OCI-LY1 (cell line): ENCODE measurements at regions not wholly inside any gene's neighbourhood (a gene's known extent, or its start where the extent isn't known, plus 50 kb on each side); places are given as distances from the start of the nearest gene placed in this dataset.

Experiments used
- H2AFZ ChIP-seq: fragments of 200-600 bp; sonication (generic), shearing (Covaris generic); 2 replicates; pipeline ENCODE4 v1.6.0; 2014; ENCODE audit warnings: antibody characterized with exemption, mild to moderate bottlenecking, low read length
- H3F3A ChIP-seq: fragments of 200-600 bp; sonication (generic), shearing (Covaris generic); 2 replicates; pipeline ENCODE4 v1.6.0; 2014; ENCODE audit warnings: mild to moderate bottlenecking, antibody characterized with exemption, low read length, moderate library complexity; ENCODE audit not compliant: insufficient read depth
- H3K27ac ChIP-seq: fragments of 200-600 bp; sonication (generic); 2 replicates; pipeline ENCODE4 v1.5.1; 2014; ENCODE audit warnings: low read length, mixed run types, mild to moderate bottlenecking, low read depth; ENCODE audit not compliant: poor library complexity, severe bottlenecking
- H3K27me3 ChIP-seq: fragments of 200-600 bp; sonication (generic); 2 replicates; pipeline ENCODE4 v1.6.0; 2014; ENCODE audit warnings: antibody characterized with exemption, mild to moderate bottlenecking, low read length, moderate library complexity; ENCODE audit not compliant: insufficient read depth
- H3K36me3 ChIP-seq: fragments of 200-600 bp; sonication (generic); 2 replicates; pipeline ENCODE4 v1.6.1; 2014; ENCODE audit warnings: mild to moderate bottlenecking, antibody characterized with exemption, low read length, moderate library complexity, mixed read lengths; ENCODE audit not compliant: insufficient read depth
- H3K4me1 ChIP-seq: fragments of 200-600 bp; sonication (generic); 2 replicates; pipeline ENCODE4 v1.5.1; 2014; ENCODE audit warnings: mild to moderate bottlenecking, low read length, moderate library complexity; ENCODE audit not compliant: insufficient read depth, severe bottlenecking
- H3K4me2 ChIP-seq: fragments of 200-600 bp; sonication (generic), shearing (Covaris generic); 2 replicates; pipeline ENCODE4 v1.6.1; 2014; ENCODE audit warnings: low read length
- H3K4me3 ChIP-seq: fragments of 200-600 bp; sonication (generic); 2 replicates; pipeline ENCODE4 v1.5.1; 2014; ENCODE audit warnings: low read length, low read depth, mild to moderate bottlenecking, mixed read lengths; ENCODE audit not compliant: poor library complexity, severe bottlenecking
- H3K79me2 ChIP-seq: fragments of 200-600 bp; shearing (Covaris generic); 2 replicates; pipeline ENCODE4 v1.6.1; 2016; ENCODE audit warnings: mixed run types, low read length, mixed read lengths; ENCODE audit not compliant: insufficient read depth
- H3K9ac ChIP-seq: fragments of 200-600 bp; sonication (generic), shearing (Covaris generic); 2 replicates; pipeline ENCODE4 v1.6.1; 2014; ENCODE audit warnings: mild to moderate bottlenecking, low read length, mixed read lengths
- H3K9me2 ChIP-seq: fragments of 200-600 bp; sonication (generic), shearing (Covaris generic); 2 replicates; pipeline ENCODE4 v1.6.1; 2014; ENCODE audit warnings: low read depth, mild to moderate bottlenecking, low read length, mixed read lengths
- H3K9me3 ChIP-seq: fragments of 200-600 bp; shearing (Covaris generic); 2 replicates; pipeline ENCODE4 v1.6.1; 2014; ENCODE audit warnings: low read length, mixed read lengths
- H4K20me1 ChIP-seq: fragments of 200-600 bp; sonication (generic), shearing (Covaris generic); 2 replicates; pipeline ENCODE4 v1.6.0; 2016; ENCODE audit warnings: mild to moderate bottlenecking, low read length; ENCODE audit not compliant: insufficient read depth
- EZH2 ChIP-seq: fragments of 200-600 bp; sonication (generic), shearing (Covaris generic); IDR thresholded peaks from 2 replicates; pipeline ENCODE4 v1.8.0; 2017; ENCODE audit warnings: borderline replicate concordance, mixed run types, mild to moderate bottlenecking, antibody characterized with exemption, low read length, moderate library complexity, mixed read lengths
- TF ChIP-seq, protein P1 (sequence below): fragments of 200-600 bp; sonication (generic), shearing (Covaris generic); IDR thresholded peaks from 2 replicates; pipeline ENCODE4 v1.5.1; 2017; ENCODE audit warnings: mild to moderate bottlenecking, antibody characterized with exemption, low read length, moderate library complexity, mixed read lengths

DNA sequence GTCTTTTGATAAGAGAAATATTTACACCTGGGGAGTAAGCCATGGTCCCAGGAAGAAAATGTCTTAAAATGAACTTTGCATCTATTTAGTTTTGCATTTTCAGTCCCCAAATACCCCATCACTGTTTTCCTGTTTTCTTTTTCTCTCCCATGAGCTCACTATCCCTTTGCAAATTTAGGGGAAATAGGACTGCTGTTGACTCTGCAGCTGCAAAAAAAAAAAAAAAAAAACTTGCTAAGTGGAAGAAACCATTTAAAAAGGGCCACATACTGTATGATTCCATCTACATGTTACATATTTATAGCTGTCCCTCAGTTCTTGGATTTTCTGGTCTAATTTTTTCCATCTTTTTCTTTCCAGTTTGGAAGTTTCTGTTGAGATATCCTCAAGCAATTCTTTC is 98.2 kb upstream of the SERP2 start:
- Histone ChIP-seq H3K4me1 (peaks cover 84% of the 10 kb centered on the region), H3K4me2 (peak overlapping the region; percentile 69), H3K79me2 (no peaks in the 10 kb centered on the region), H3K9me3 (no peaks in the 10 kb centered on the region), H3K36me3 (no peaks in the 10 kb centered on the region), H3K9me2 (no peaks in the 10 kb centered on the region), H3K27ac (peak overlapping the region; percentile 99), H3K27me3 (no peaks in the 10 kb centered on the region), H3F3A (no peaks in the 10 kb centered on the region), H2AFZ (no peak overlapping the region), H4K20me1 (no peaks in the 10 kb centered on the region), H3K4me3 (peak overlapping the region; percentile 52), H3K9ac (peak overlapping the region; percentile 71)
- no peak for TF ChIP-seq EZH2
- TF ChIP-seq, protein P1, sequence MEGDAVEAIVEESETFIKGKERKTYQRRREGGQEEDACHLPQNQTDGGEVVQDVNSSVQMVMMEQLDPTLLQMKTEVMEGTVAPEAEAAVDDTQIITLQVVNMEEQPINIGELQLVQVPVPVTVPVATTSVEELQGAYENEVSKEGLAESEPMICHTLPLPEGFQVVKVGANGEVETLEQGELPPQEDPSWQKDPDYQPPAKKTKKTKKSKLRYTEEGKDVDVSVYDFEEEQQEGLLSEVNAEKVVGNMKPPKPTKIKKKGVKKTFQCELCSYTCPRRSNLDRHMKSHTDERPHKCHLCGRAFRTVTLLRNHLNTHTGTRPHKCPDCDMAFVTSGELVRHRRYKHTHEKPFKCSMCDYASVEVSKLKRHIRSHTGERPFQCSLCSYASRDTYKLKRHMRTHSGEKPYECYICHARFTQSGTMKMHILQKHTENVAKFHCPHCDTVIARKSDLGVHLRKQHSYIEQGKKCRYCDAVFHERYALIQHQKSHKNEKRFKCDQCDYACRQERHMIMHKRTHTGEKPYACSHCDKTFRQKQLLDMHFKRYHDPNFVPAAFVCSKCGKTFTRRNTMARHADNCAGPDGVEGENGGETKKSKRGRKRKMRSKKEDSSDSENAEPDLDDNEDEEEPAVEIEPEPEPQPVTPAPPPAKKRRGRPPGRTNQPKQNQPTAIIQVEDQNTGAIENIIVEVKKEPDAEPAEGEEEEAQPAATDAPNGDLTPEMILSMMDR = no peak

DNA sequence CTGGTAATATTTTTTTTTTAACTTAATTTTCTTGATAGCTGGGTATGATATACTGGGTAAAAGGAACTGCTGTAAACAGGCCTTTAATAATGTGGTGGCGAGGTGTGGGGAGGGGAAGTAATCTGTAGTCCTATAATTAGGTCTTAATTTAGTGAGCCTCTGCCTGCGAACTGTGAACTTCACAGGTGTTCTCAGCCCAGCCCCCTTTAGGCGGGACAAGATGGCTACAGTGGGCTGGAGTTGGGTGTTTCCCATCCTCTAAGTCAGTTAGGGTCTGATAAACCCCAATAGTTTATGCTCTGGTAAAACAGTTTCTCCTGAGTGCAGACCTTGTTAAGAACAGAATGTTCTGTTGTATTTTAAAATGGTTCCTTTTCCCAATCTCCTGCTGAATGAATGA is 97.6 kb upstream of the SERP2 start:
- H4K20me1 ChIP-seq = no peaks in the 10 kb centered on the region
- peak overlapping the region; percentile 69 for H3K4me2 ChIP-seq
- no peaks in the 10 kb centered on the region for H3K9me3 ChIP-seq
- H3K4me1 ChIP-seq = peaks cover 85% of the 10 kb centered on the region
- peak overlapping the region; percentile 18 for H3K4me3 ChIP-seq
- TF ChIP-seq, protein P1 = no peak
- no peak for TF ChIP-seq EZH2
- no peak overlapping the region for H2AFZ ChIP-seq
- peak overlapping the region; percentile 71 for H3K9ac ChIP-seq
- H3K36me3 ChIP-seq = no peaks in the 10 kb centered on the region
- no peaks in the 10 kb centered on the region for H3F3A ChIP-seq
- no peaks in the 10 kb centered on the region for H3K79me2 ChIP-seq
- no peaks in the 10 kb centered on the region for H3K27me3 ChIP-seq
- H3K9me2 ChIP-seq = no peaks in the 10 kb centered on the region
- peak overlapping the region; percentile 99 for H3K27ac ChIP-seq

DNA sequence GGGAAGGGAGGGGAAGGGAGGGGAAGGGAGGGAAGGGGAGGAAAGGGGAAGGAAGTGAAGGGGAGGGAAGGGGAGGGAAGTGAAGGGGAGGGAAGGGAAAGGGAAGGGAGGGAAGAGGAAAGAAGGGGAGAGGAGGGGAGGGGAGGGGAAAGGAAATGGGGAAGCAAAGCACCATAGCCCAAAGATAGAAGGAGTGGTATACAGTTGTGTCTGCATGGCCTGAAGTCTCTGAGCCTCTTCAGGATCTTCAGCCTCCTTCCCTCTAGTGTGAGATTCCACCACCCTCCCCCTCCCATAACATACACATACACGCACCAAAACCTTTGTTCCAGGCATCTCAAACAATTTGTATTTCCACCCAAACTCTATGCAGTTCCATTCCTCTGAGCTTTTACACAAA is 96.2 kb upstream of the SERP2 start:
- Histone ChIP-seq H3K4me2 (peak overlapping the region; percentile 26; the same call in 1 of the 2 replicates), H3K4me1 (peaks cover 74% of the 10 kb centered on the region)

More for the DNA sequence above, 96.2 kb upstream of the SERP2 start:
- H3K27ac ChIP-seq = peak overlapping the region; percentile 72
- H3K9me3 ChIP-seq = no peaks in the 10 kb centered on the region
- no peaks in the 10 kb centered on the region for H3F3A ChIP-seq
- TF ChIP-seq, protein P1 = no peak
- TF ChIP-seq EZH2 = no peak
- no peaks in the 10 kb centered on the region for H3K27me3 ChIP-seq
- H3K9me2 ChIP-seq = no peaks in the 10 kb centered on the region
- H2AFZ ChIP-seq = no peak overlapping the region
- no peaks in the 10 kb centered on the region for H3K79me2 ChIP-seq
- peak overlapping the region; percentile 5 for H3K4me3 ChIP-seq
- no peaks in the 10 kb centered on the region for H4K20me1 ChIP-seq
- no peaks in the 10 kb centered on the region for H3K36me3 ChIP-seq
- H3K9ac ChIP-seq = no peak overlapping the region; the same call in 1 of the 2 replicates
